Mucosa of descending colon (tissue), 3 donors: ENCODE measurements at regions not wholly inside any gene's neighbourhood (a gene's known extent, or its start where the extent isn't known, plus 50 kb on each side); places are given as distances from the start of the nearest gene placed in this dataset.
"Not testable (repeated sequence)": the region's sequence is repeated elsewhere in the genome, so short reads cannot be mapped to it uniquely, and the experiment has no call there.

Experiments used
- ATAC-seq: fragments of 200-7000 bp; cut with Tn5 transposase; one replicate; pipeline ENCODE4 v1.9.1; 2020; ENCODE audit warnings: mild to moderate bottlenecking, moderate library complexity
- DNase-seq, 3 donors: peaks; one replicate each; pipeline ENCODE4 v3.0.0-alpha.2; 2020
- H3K36me3 ChIP-seq: fragments of 200-600 bp; one replicate; pipeline ENCODE4 v1.8.0; 2021; ENCODE audit warnings: low read depth, mild to moderate bottlenecking
- H3K4me1 ChIP-seq: fragments of 200-600 bp; one replicate; pipeline ENCODE4 v1.8.0; 2021; ENCODE audit warnings: low read depth, mild to moderate bottlenecking
- H3K4me3 ChIP-seq: fragments of 200-600 bp; one replicate; pipeline ENCODE4 v1.8.0; 2021; ENCODE audit warnings: mild to moderate bottlenecking
- H3K9me3 ChIP-seq: fragments of 200-600 bp; one replicate; pipeline ENCODE4 v1.8.0; 2021; ENCODE audit warnings: mild to moderate bottlenecking
- CTCF ChIP-seq: fragments of 200-600 bp; IDR thresholded peaks from one replicate; pipeline ENCODE4 v1.8.0; 2022; ENCODE audit warnings: antibody characterized with exemption, mild to moderate bottlenecking
- intact Hi-C, 2 donors: fragments of 100-400 bp; cut with DNase I in 1 of 2; cut with micrococcal nuclease in 1 of 2; formaldehyde crosslinking; loops; one replicate each; pipeline versions ENCODE4 v1.11.0 to v1.11.1; 2022; cut with DNase I, micrococcal nuclease
- donor health status: DM: no; HTN: no; CAD: no; lungs with moderate emphysema.
- donor health status: DM: no; HTN: no; CAD: no.
- donor health status: DM: no; HTN: yes; CAD: no.

GRCh38 chrX:131646106-131646505 is 102.2 kb downstream of the OR13H1 start:
- intact Hi-C loops, result no loop called here
- no peak overlapping the region for H3K4me3 ChIP-seq
- ATAC-seq, result no peak

GRCh38 chrX:131649741-131650140 is 105.9 kb downstream of the OR13H1 start:
- DNase-seq, result no peak
- intact Hi-C loops, result no loop called here
- TF ChIP-seq CTCF, result no peak

More at GRCh38 chrX:131646106-131646505, 102.2 kb downstream of the OR13H1 start:
- no peak for TF ChIP-seq CTCF
- H3K36me3 ChIP-seq, result no peaks in the 10 kb centered on the region
- DNase-seq, result no peak
- H3K4me1 ChIP-seq, result no peaks in the 10 kb centered on the region
- no peaks in the 10 kb centered on the region for H3K9me3 ChIP-seq

GRCh38 chrX:131650637-131651410 is 107.0 kb downstream of the OR13H1 start:
- DNase-seq (no peak), ATAC-seq (no peak)
- intact Hi-C loops, result no loop called here
- no peak for TF ChIP-seq CTCF
- Histone ChIP-seq H3K4me3 (no peak overlapping the region), H3K9me3 (no peaks in the 10 kb centered on the region), H3K36me3 (no peaks in the 10 kb centered on the region), H3K4me1 (no peaks in the 10 kb centered on the region)

More at GRCh38 chrX:131649741-131650140, 105.9 kb downstream of the OR13H1 start:
- Histone ChIP-seq H3K4me3 (no peak overlapping the region), H3K36me3 (no peaks in the 10 kb centered on the region), H3K9me3 (no peaks in the 10 kb centered on the region), H3K4me1 (no peaks in the 10 kb centered on the region)
- ATAC-seq, result no peak

- not testable (repeated sequence) for H3K9me3 ChIP-seq
These were observed 119.9 kb downstream of the OR13H1 start for GRCh38 chrX:131663726-131664125.

GRCh38 chrX:131671735-131672134 is 127.9 kb downstream of the OR13H1 start:
- no peak for DNase-seq
- ATAC-seq, result no peak
- no peak for TF ChIP-seq CTCF

More at GRCh38 chrX:131663726-131664125, 119.9 kb downstream of the OR13H1 start:
- intact Hi-C loops, DNase-seq, H3K36me3 ChIP-seq, ATAC-seq, H3K4me1 ChIP-seq, H3K4me3 ChIP-seq: not testable (repeated sequence)

GRCh38 chrX:131675596-131676194 is 131.8 kb downstream of the OR13H1 start:
- Histone ChIP-seq H3K4me1 (no peaks in the 10 kb centered on the region), H3K4me3 (no peak overlapping the region), H3K9me3 (no peaks in the 10 kb centered on the region), H3K36me3 (no peaks in the 10 kb centered on the region)
- DNase-seq, result no peak
- intact Hi-C loops, result no loop called here
- TF ChIP-seq CTCF, result no peak
- ATAC-seq, result no peak

More at GRCh38 chrX:131671735-131672134, 127.9 kb downstream of the OR13H1 start:
- Histone ChIP-seq H3K4me1 (no peaks in the 10 kb centered on the region), H3K4me3 (no peak overlapping the region), H3K9me3 (no peaks in the 10 kb centered on the region), H3K36me3 (no peaks in the 10 kb centered on the region)
- intact Hi-C loops, result no loop called here
